ENCODE measurements at regions not wholly inside any gene's neighbourhood (a gene's known extent, or its start where the extent isn't known, plus 50 kb on each side); places are given as distances from the start of the nearest gene placed in this dataset.

GRCh38 chr5:127205147-127205546 lies 85.4 kb upstream of the MEGF10 start:
- TF ChIP-seq EP300 (IDR thresholded peaks at IDR 0.05; ENCODE audit: low read depth) (no peak), CTCF (IDR thresholded peaks at IDR 0.05) (no peak), POLR2AphosphoS5 (IDR thresholded peaks at IDR 0.05) (no peak), POLR2A (IDR thresholded peaks at IDR 0.05) (no peak)
- intact Hi-C loops (cut with DNase I; ENCODE audit: low total_unique reads), result no loop called here
- Histone ChIP-seq H3K4me3 (no peak overlapping the region), H3K9me3 (no peaks in the 10 kb centered on the region), H3K27me3 (no peaks in the 10 kb centered on the region), H3K36me3 (no peaks in the 10 kb centered on the region), H3K4me1 (no peaks in the 10 kb centered on the region), H3K27ac (no peak overlapping the region)
- in situ Hi-C loops (cut with MboI; ENCODE audit: low pct_ligation_motif_present in 1 of 4, low pct_unique_long_range_greater_than_20kb in 1 of 4, low sequenced_read_pairs in 3 of 4), result no loop called here
- DNase-seq, result no peak
- 84 to 86% methylated on average over 3 of the region's 3 CpGs for WGBS, 2 donors (ENCODE audit: low coverage in 1 of 2)

GRCh38 chr5:127206320-127207113 lies 84.1 kb upstream of the MEGF10 start:
- no peaks in the 10 kb centered on the region for H3K27me3 ChIP-seq
- no peaks in the 10 kb centered on the region for H3K9me3 ChIP-seq
- no peaks in the 10 kb centered on the region for H3K4me1 ChIP-seq
- H3K4me3 ChIP-seq, result no peak overlapping the region
- WGBS, 2 donors (ENCODE audit: low coverage in 1 of 2), result 35 to 50% methylated on average over 4 of the region's 4 CpGs
- in situ Hi-C loops (cut with MboI; ENCODE audit: low pct_ligation_motif_present in 1 of 4, low pct_unique_long_range_greater_than_20kb in 1 of 4, low sequenced_read_pairs in 3 of 4), result no loop called here
- DNase-seq, result no peak
- no peak for TF ChIP-seq EP300 (IDR thresholded peaks at IDR 0.05; ENCODE audit: low read depth)
- TF ChIP-seq POLR2AphosphoS5 (IDR thresholded peaks at IDR 0.05), result no peak
- no peak for TF ChIP-seq CTCF (IDR thresholded peaks at IDR 0.05)
- TF ChIP-seq POLR2A (IDR thresholded peaks at IDR 0.05), result no peak
- intact Hi-C loops (cut with DNase I; ENCODE audit: low total_unique reads), result no loop called here
- no peak overlapping the region for H3K27ac ChIP-seq
- no peaks in the 10 kb centered on the region for H3K36me3 ChIP-seq

GRCh38 chr5:127210042-127210441 lies 80.6 kb upstream of the MEGF10 start:
- WGBS, 2 donors (ENCODE audit: low coverage in 1 of 2), result 38 to 68% methylated on average over 2 of the region's 2 CpGs
- intact Hi-C loops (cut with DNase I; ENCODE audit: low total_unique reads), result no loop called here
- no peak for DNase-seq

GRCh38 chr5:127213231-127213630 lies 77.4 kb upstream of the MEGF10 start:
- Histone ChIP-seq H3K27me3 (no peaks in the 10 kb centered on the region), H3K36me3 (no peaks in the 10 kb centered on the region), H3K9me3 (no peaks in the 10 kb centered on the region), H3K4me3 (no peak overlapping the region), H3K4me1 (no peaks in the 10 kb centered on the region), H3K27ac (no peak overlapping the region)
- in situ Hi-C loops (cut with MboI; ENCODE audit: low pct_ligation_motif_present in 1 of 4, low pct_unique_long_range_greater_than_20kb in 1 of 4, low sequenced_read_pairs in 3 of 4) (no loop called here), intact Hi-C loops (cut with DNase I; ENCODE audit: low total_unique reads) (no loop called here)
- no peak for TF ChIP-seq POLR2A (IDR thresholded peaks at IDR 0.05)
- no peak for TF ChIP-seq CTCF (IDR thresholded peaks at IDR 0.05)
- TF ChIP-seq EP300 (IDR thresholded peaks at IDR 0.05; ENCODE audit: low read depth), result no peak
- no peak for TF ChIP-seq POLR2AphosphoS5 (IDR thresholded peaks at IDR 0.05)
- no peak for DNase-seq
- 80 to 87% methylated on average over 2 of the region's 2 CpGs for WGBS, 2 donors (ENCODE audit: low coverage in 1 of 2)

More at GRCh38 chr5:127210042-127210441, 80.6 kb upstream of the MEGF10 start:
- Histone ChIP-seq H3K27ac (no peak overlapping the region), H3K27me3 (no peaks in the 10 kb centered on the region), H3K4me3 (no peak overlapping the region), H3K36me3 (no peaks in the 10 kb centered on the region), H3K9me3 (no peaks in the 10 kb centered on the region), H3K4me1 (no peaks in the 10 kb centered on the region)
- in situ Hi-C loops (cut with MboI; ENCODE audit: low pct_ligation_motif_present in 1 of 4, low pct_unique_long_range_greater_than_20kb in 1 of 4, low sequenced_read_pairs in 3 of 4), result no loop called here
- TF ChIP-seq POLR2AphosphoS5 (IDR thresholded peaks at IDR 0.05) (no peak), POLR2A (IDR thresholded peaks at IDR 0.05) (no peak), CTCF (IDR thresholded peaks at IDR 0.05) (no peak), EP300 (IDR thresholded peaks at IDR 0.05; ENCODE audit: low read depth) (no peak)

All from transverse colon (tissue), 4 donors.